ENCODE measurements at regions not wholly inside any gene's neighbourhood (a gene's known extent, or its start where the extent isn't known, plus 50 kb on each side); places are given as distances from the start of the nearest gene placed in this dataset.

GRCh38 chr15:87724330-87724729 lies 532.2 kb downstream of the NTRK3 start:
- peaks cover 75% of the 10 kb centered on the region for H3K9me3 ChIP-seq (ENCODE audit: low read length)
- intact Hi-C loops (cut with micrococcal nuclease; ENCODE audit: unreplicated experiment): no loop called here
- ATAC-seq (no peak), DNase-seq (ENCODE audit: low spot score) (no peak), FAIRE-seq (no peak)
- ChIA-PET CTCF (ENCODE audit: low intra/inter-chr PET ratio, low total read pairs) (no interaction called here), POLR2A (no interaction called here)
- H3K27me3 ChIP-seq (ENCODE audit: control insufficient read depth in 1 of 2, insufficient read depth in 2 of 2, low read length in 2 of 2): no peaks in the 10 kb centered on the region
- H3K9ac ChIP-seq (ENCODE audit: insufficient read depth, low read depth, low read length): no peak overlapping the region
- no peaks in the 10 kb centered on the region for H3K36me3 ChIP-seq (replicated peaks in 1 of 2; ENCODE audit: control insufficient read depth in 1 of 2, insufficient read depth in 2 of 2, low read length in 2 of 2)
- no peaks in the 10 kb centered on the region for H3K79me2 ChIP-seq (ENCODE audit: insufficient read depth, low read length)
- H3K4me3 ChIP-seq (replicated peaks in 1 of 3; ENCODE audit: insufficient read depth in 1 of 3, low read depth in 2 of 3, low read length in 3 of 3): no peak overlapping the region
- no peaks in the 10 kb centered on the region for H3K4me1 ChIP-seq (ENCODE audit: insufficient read depth, low read length)
- no peak overlapping the region for H3K4me2 ChIP-seq (ENCODE audit: low read depth, low read length)
- no peak overlapping the region for H2AFZ ChIP-seq (ENCODE audit: low read length)
- TF ChIP-seq MIER3 (CRISPR knock-in tag; IDR thresholded peaks at IDR 0.05; ENCODE audit: borderline replicate concordance) (no peak), CHD2 (IDR thresholded peaks at IDR 0.05; ENCODE audit: low read depth, low read length) (no peak), E2F5 (CRISPR knock-in tag; conservative IDR thresholded peaks at IDR 0.05) (no peak), KIAA2018 (CRISPR knock-in tag; IDR thresholded peaks at IDR 0.05; ENCODE audit: borderline replicate concordance) (no peak), GATAD2A (CRISPR knock-in tag; IDR thresholded peaks at IDR 0.05) (no peak), IKZF5 (CRISPR knock-in tag; IDR thresholded peaks at IDR 0.05) (no peak), SRY (CRISPR knock-in tag; IDR thresholded peaks at IDR 0.05) (no peak), UBTF (CRISPR knock-in tag; IDR thresholded peaks at IDR 0.05) (no peak), ETV5 (CRISPR knock-in tag; IDR thresholded peaks at IDR 0.05; ENCODE audit: borderline replicate concordance) (no peak), ZEB1 (IDR thresholded peaks at IDR 0.05; ENCODE audit: insufficient replicate concordance, low read depth) (no peak), ZNF501 (CRISPR knock-in tag; IDR thresholded peaks at IDR 0.05) (no peak), ZNF550 (CRISPR knock-in tag; IDR thresholded peaks at IDR 0.05; ENCODE audit: borderline replicate concordance) (no peak)
- no peaks in the 10 kb centered on the region for H4K20me1 ChIP-seq (ENCODE audit: insufficient read depth, low read length)
- BruUV-seq (replicated peaks): no TSS peak
- in situ Hi-C loops (cut with HindIII; ENCODE audit: extremely low pct_ligation_motif_present, low pct_unique_long_range_greater_than_20kb): no loop called here
- 18% methylated on average over 7 of the region's 7 CpGs for WGBS (ENCODE audit: low lambda C conversion rate)
- no peak overlapping the region for H3K27ac ChIP-seq (ENCODE audit: extremely low read length, insufficient read depth, low read length)

Data from HepG2 (cell line).